Lung microvascular endothelial cell (primary cell): ENCODE measurements at regions not wholly inside any gene's neighbourhood (a gene's known extent, or its start where the extent isn't known, plus 50 kb on each side); places are given as distances from the start of the nearest gene placed in this dataset.
A peak's percentile ranks its signal among the peaks of the same experiment; 100 is the strongest.
"Not testable (repeated sequence)": the region's sequence is repeated elsewhere in the genome, so short reads cannot be mapped to it uniquely, and the experiment has no call there.

Experiments used
- DNase-seq, 2 donors: peaks; one replicate each; pipeline versions ENCODE4 v3.0.0 to v3.0.0-alpha.2; 2010; ENCODE audit warnings: low read depth in 2 of 2

DNA sequence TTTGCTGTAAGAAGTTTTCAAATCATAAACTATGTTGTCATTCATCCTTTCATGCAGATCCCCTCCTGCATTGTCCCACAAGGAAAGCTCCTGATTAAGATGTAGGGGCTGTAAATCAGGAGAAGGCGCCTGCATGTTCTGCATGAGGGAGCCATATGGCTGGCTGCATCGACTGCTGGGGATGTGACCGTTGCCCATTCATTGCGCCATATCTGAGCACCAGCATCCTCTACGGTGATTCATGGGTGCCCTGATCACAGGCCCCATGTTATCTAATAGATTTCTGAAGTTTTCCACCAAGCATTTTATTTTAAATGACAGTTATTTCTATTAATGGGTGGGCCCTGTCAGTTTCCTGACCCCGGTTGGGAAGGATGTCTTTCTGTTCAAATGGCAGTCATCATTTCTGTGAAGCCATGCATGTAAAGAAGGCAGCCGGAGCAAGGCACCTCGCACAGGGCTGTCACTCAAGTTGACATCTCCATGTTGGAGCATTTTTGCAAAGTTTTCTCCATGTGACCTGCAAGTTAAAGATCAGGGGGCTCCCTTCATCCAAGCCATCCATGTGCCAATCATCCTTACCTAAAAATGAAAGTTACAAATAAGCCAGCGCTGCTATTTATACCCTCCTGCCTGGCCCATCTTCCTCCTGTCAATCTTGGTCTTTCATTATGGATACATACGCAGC is 128.8 kb downstream of the TEX36 start:
- no peak for DNase-seq

DNA sequence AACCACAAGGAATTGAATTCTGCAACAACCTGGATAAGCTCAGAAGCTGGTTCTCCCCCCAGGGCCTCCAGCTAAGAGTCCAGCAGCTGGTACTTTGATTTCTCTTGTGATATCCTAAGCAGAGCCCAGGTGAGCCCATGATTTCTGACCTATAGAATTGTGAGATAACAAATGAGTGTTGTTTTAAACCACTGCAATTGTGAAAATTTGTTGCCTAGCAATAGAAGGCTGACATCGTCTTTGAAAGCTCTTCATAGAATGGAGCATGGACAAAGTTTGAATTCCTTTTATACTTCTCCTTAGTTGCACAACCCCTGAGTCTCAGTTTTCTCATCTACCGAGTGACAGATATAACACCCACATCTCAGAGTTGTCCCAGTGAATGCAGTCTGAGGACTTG is 129.9 kb downstream of the TEX36 start:
- no peak for DNase-seq

DNA sequence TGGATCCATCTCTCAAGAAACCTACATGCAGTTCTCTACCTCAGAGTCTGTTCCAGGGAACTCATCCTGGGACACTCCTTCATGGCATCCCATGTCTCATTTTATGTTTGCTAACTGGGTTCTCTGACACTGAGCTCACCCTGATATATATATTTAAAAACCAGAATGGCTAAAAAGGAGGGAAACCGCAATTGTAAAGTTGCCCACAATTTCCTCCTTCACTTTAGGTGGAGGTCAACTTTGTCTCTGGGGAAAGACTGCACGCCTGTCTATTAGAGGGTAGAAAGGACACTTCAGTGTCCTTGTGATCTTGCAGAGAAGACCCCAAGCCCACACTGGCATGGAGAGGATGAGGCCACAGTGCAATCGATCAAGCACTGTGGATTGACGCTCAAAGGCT is 131.7 kb downstream of the TEX36 start:
- no peak for DNase-seq

DNA sequence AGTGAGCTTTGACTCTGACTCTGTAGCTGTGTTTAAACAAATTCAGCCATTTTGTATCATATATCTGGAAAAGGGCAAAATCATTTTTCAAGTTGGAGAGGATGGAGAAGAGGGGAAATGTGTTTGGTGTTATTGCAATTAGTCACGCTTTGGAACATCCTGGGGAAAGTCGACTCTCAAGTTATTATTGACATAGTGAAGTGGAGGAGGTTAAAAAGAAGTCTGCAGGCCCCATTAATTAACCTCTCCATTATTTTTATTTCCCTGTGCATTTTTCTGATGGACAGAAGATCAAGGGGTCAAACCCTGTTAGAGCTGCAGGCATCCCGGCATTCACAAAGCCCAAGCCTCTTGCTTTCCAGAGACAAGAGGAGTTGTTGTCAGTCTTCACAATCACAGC is 132.6 kb downstream of the TEX36 start:
- DNase-seq: peak; percentile 59 to 73

DNA sequence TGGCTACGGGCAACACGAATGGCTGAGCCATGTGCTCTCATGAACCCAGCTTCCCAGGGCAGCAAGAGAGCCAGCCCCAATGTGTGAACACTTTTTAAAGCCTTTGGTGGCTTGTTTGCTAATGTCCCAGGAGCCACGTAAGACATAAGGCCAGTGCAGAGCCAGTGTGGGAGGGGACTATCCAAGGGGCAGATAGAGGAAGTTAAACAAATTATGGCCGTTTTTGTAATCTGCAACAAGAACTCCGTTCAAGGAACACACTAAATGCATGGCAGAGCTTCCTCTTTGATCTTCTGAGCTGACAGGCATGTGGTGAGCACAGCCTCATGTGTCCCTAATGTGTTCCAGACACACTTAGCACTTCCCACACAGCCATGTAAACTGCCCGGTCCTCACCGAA is 133.3 kb downstream of the TEX36 start:
- no peak for DNase-seq

DNA sequence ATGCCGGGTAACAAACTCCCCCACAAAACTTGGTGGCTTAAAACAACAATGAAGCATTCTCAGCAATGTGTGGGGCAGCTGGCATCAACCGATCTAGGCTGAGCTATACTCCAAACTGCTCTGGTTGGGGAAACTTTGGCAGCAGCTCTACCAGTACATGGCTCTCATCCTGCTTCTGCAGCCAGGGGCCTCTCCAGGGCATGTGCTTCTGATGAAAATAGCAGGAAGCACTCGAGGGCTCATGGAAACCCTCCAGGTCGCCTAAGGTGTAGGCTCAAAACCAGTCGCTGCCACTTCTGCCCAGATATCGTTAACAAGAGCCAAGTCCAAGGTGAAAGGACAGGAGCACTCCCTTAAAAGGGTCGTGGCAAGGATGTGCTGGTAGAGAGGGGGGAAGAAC is 134.1 kb downstream of the TEX36 start:
- no peak for DNase-seq

DNA sequence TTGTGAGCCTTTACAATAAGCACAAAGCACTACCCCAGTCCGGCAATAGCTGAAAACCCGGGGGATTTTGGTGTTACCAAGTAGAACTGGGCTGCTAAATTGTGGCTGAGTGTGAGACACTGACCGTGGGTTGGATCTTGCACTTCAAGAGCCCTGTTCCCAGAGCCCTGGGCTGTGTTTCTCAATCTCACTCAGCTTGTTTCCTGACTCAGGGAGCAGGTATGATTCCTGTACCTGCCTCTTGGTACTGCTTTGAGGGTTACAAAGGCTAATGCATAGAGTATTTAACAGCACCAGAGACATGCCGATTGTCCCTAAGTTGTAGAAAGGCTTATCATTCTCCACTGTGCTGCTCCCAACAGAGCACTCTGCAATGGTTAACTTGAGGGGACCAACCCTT is 134.6 kb downstream of the TEX36 start:
- no peak for DNase-seq

DNA sequence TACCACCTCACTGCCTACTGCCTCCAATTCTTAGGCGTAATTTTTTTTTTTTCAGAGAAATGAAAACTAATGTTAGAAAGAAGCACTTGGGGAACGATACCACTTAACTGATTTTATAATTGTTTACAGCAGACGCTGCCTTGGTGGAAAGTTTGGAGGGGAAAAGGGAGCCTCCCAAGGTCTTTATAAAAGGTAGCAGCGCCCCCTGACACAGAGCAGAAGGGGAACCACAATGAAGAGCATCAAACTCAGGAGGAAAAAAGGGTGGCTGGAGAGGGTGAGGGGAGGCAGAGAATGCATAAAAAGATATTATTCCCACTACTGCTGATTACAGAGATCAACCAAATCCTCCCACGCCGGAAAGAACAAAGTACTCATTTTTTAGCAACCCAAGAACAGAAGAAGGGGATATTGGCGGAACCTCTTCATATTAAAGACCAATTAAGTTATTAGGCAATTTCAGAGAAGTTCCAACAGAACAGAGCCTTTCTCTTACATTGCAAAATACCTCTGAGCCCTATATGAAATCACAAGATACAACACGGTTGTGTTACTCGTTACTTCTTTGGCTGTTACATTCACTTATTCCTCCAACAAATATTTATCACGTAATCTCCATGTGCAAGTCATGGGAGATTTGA is 135.8 kb downstream of the TEX36 start:
- no peak for DNase-seq

DNA sequence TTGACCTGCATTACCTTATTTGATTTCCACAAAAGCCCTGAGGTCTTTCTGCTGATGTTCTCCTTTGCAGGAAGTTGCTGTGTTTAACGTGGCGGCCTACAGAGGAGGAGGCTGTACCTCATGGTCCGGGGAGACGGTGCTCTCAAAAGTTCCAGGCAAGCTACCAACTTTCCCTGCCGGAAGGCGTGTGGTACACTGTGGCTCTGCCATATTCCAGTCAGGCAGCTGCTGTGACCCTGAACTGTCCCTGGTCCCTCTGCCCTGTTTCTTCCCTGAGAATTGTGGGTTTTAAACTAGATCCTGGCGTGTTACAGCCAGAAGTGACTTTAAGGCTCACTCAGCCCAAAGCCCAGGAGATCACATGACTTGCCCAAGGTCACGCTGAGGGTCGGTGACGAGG is 139.2 kb downstream of the TEX36 start:
- DNase-seq: no peak

DNA sequence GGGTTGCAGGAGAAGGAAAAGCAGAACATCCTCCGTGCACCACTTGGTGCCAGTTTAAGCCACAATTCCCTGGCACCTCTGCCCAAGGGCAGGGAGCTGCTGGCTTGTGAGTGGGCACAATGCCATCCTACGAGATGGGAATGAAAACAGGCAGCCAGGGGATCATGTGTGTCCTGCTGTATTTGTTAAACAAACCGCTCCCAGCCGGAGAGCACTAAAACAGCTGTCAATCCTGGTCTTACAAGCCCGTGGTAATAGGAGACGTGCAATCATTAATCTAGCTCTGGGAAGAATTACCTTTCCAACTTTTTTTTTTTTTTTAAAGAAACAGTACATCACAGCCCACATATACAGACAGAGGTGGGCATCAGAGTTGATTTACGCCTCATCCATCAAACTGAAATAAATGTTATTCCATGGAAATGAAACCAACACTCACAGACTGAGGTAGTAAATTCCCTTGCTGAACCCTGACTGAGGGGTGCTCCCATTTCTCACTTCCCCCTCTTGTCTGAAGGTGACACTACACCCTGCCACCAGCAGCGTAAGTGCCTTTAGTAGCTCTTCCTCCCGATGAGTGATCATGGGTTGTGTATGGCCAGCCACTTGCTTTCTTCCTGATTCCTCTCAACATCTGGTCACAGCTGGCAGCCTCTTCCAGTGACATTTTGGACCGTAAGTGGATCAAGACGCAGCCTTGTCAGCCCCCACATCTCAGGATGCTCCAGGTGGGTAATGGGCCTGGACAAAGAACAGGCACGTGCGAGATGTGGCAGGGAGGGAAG is 143.8 kb downstream of the TEX36 start:
- DNase-seq: peak in 1 of 2 donors; percentile 31

DNA sequence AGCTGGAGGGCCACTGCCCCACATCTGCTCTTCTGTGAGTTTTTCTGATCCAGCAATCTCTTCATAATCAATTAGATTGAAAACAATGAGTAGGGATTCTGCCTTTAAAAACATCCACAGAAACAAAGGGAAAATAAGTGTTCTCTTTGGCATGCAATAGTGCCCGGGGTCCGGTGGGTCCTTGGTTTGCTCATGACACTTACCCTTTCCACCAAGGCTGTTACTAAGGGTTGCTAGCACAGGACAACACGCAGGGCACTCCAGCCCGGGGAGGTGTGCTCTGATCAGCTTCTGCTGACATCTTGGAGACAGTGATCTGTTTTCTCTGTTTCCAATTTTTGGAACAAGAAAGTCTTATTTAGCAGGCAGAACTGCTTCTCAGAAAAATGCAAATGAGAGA is 146.7 kb downstream of the TEX36 start:
- no peak for DNase-seq

DNA sequence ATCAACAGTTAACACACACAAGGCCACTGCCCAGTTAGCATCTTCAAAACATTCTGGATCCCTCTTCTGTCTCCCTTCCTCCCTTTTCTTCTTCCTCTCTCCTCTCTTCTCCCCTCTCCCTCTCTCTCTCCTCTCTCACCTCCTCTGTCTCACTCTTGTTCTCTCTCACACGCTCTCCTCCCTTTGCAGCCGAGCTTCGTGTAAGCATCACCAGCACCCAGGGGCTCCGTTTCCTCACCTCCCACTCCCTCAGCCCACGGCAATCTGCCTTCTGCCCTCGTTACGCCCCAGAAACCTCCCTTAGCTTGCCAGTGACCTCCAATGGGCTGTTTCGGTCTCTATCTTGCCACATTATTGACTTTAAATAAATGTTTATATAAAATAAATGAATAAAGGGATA is 147.4 kb downstream of the TEX36 start:
- DNase-seq: no peak

DNA sequence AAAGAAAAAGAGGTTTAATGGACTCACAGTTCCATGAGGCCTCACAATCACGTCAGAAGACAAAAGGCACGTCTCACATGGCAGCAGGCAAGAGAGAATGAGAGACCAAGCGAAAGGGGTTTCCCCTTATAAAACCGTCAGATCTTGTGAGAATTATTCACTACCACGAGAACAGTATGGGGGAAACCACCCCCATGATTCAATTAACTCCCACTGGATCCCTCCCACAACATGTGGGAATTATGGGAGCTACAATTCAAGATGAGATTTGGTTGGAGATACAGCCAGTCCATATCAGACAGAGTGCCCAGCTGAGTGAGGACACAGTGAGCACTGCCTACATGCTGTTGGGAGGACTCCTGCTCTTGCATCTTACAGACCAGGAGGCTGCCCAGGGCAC is 148.4 kb downstream of the TEX36 start:
- DNase-seq: no peak

DNA sequence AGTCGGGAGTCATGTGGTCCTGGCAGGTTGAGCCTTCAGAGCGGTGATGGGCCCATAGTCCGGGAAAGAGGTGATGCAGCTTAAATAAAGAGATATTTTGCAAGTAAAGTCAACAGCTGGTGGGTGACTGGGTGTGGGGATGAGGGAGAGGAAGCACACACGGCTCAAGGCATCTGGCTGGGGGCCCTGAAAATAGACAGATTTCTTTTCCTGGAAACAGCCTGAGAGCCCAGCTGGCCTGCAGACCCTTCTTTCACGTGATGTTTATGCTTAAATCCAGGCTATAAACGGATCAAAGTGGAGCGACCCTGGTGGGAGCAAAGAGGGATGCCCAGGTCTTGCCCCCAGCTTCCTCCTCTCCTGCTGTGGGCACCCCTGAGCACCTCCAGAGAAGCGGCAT is 149.1 kb downstream of the TEX36 start:
- no peak for DNase-seq

DNA sequence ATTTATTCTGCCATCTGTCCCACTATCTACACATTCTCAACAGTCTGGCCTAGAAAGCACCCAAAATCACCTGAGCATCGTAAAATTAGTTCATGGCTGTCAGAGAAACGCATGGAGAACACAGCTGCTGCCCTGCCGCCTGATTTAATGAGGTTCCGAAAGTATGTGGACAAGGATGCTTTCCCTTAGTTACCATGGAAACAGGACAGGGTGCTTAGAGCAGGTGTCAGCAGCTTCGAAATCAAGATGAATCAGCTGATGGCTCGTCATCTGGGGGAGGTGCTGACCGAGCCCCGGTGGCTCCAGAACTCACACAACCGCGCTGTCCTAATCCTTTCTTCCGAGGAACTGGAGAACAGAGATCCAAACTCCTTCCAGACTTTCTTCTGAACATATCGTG is 151.5 kb downstream of the TEX36 start:
- no peak for DNase-seq

DNA sequence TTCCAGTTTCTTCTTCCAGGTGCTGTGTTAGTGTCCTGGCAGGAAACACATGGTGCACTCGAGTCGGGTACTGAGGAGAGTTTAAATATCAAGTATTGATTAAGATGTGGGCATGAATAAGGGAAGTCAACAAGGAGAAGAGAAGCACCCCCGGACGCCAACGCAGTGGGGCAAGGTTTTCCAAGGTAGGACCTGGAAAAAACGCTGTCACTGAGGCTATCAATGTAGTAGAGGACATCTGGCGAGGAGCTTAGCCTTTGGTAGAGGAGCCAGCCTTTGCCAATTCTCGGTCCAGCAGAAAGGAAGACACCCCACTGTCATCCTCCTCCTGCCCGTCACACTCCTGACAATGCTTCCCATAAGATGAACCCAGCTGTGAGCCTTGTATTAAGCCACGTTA is 159.6 kb downstream of the TEX36 start:
- no peak for DNase-seq

DNA sequence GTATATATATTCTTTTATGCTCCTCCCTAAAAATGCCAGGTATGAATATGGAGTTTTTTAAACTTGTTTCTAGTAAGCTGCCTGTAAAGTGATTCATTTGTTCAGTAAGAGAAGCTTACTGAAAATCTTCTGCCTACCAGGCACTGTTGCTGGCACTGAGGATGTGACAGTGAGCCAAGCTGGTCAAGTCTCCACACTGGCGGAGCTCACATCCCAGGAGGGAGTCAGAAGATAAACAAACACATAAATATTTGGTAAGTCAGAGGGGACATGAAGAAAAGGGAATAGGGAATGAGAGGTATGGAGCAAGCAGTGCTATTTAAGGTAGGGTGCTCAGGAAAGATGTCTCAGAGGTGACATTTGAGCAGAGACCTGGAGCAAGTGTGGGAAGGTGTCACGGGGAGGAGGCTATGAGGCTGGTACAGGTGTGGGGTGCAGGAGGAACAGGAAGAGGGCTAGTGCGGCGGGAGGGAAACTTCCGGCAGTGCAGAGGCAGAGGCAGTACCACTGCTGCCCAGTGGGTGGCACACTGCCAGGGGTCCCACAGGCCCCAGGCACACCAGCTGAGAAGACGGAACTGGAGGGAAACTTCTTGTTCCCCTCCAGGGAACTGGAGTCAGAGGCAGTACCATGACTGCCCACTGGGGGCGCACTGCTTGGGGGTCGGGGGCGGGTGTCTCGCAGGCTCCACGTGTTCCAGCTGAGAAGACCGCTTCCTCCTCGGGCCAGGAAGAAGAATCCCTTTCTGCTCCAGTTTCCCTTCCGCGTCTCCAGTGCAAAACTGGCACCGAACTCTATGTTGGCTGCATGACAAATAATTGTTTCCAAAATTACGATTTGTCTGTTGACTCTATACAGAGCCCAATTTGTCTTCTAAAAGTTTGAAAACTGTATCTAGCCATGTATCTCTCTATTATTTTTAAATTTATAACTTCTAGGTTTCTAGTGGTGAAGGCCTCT is 161.0 kb downstream of the TEX36 start:
- no peak for DNase-seq

DNA sequence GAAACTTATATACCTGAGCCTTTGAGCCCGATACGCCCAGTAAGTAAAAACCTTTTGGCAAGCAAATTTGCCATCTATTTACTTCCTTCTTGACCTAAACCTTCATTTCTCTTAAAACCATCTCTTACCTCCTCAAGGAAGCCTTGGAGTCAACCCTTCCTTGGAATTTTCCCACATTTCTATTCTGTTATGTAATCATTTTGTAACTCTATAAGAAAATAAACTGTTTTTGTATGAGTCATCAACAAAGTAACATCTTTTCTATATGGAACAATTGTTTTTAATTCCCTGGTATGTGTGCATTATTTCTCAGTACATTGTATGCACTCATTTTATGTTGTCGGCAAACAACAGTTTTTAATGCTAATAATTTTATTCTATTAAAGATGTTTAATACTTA is 162.0 kb downstream of the TEX36 start:
- DNase-seq: no peak

DNA sequence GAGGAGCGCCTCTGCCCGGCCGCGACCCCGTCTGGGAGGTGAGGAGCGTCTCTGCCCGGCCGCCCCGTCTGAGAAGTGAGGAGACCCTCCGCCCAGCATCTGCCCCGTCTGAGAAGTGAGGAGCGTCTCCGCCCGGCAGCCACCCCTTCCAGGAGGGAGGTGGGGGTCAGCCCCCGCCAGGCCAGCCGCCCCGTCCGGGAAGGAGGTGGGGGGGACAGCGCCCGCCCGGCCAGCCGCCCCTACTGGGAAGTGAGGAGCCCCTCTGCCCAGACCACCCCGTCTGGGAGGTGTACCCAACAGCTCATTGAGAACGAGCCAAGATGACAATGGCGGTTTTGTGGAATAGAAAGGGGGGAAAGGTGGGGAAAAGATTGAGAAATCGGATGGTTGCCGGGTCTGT is 164.6 kb downstream of the TEX36 start:
- not testable (repeated sequence) for DNase-seq

DNA sequence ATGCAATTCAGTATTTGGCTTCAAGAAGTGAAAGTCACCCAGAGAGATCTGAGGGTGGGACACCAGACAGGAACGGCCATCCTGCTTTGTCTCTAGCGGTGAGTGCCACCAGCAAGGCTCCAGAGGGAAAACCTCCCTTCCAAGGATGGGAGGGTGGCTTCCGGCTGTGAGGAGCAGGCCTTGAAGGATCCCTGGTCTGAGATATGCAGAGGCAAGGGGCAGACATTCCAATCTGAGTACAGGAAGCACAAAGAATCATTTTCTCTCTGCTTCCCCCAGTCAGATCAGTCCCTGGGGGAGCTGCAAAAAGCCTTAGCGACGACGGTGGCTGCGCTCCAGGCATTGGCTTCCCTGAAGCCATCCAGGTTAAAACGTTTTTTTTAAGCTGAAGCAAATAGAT is 167.4 kb downstream of the TEX36 start:
- DNase-seq: no peak
